ENCODE measurements at regions not wholly inside any gene's neighbourhood (a gene's known extent, or its start where the extent isn't known, plus 50 kb on each side); places are given as distances from the start of the nearest gene placed in this dataset.

- DNase-seq (ENCODE audit: low read depth in 2 of 2) = no peak
These were observed 194.5 kb upstream of the SOX5 start for GRCh38 chr12:24143928-24144327.

- no peak for DNase-seq (ENCODE audit: low read depth in 2 of 2)
These were observed 189.6 kb upstream of the SOX5 start for GRCh38 chr12:24139035-24139434.

GRCh38 chr12:24138041-24138440 lies 188.6 kb upstream of the SOX5 start:
- no peak for DNase-seq (ENCODE audit: low read depth in 2 of 2)

GRCh38 chr12:24135158-24135850 lies 185.8 kb upstream of the SOX5 start:
- DNase-seq (ENCODE audit: low read depth in 2 of 2) = no peak

- DNase-seq (ENCODE audit: low read depth in 2 of 2) = no peak
These were observed 184.6 kb upstream of the SOX5 start for GRCh38 chr12:24134092-24134491.

- DNase-seq (ENCODE audit: low read depth in 2 of 2) = no peak
These were observed 183.9 kb upstream of the SOX5 start for GRCh38 chr12:24133384-24133783.

- DNase-seq (ENCODE audit: low read depth in 2 of 2) = no peak
These were observed 178.7 kb upstream of the SOX5 start for GRCh38 chr12:24127919-24128721.

- DNase-seq (ENCODE audit: low read depth in 2 of 2) = no peak
These were observed 175.8 kb upstream of the SOX5 start for GRCh38 chr12:24125280-24125679.

GRCh38 chr12:24121911-24122310 lies 172.4 kb upstream of the SOX5 start:
- no peak for DNase-seq (ENCODE audit: low read depth in 2 of 2)

- no peak for DNase-seq (ENCODE audit: low read depth in 2 of 2)
These were observed 169.2 kb upstream of the SOX5 start for GRCh38 chr12:24118668-24119067.

GRCh38 chr12:24116548-24116947 lies 167.1 kb upstream of the SOX5 start:
- no peak for DNase-seq (ENCODE audit: low read depth in 2 of 2)

- DNase-seq (ENCODE audit: low read depth in 2 of 2) = no peak
These were observed 164.2 kb upstream of the SOX5 start for GRCh38 chr12:24113701-24114100.

- no peak for DNase-seq (ENCODE audit: low read depth in 2 of 2)
These were observed 162.1 kb upstream of the SOX5 start for GRCh38 chr12:24111616-24112015.

GRCh38 chr12:24111086-24111485 lies 161.6 kb upstream of the SOX5 start:
- no peak for DNase-seq (ENCODE audit: low read depth in 2 of 2)

- no peak for DNase-seq (ENCODE audit: low read depth in 2 of 2)
These were observed 160.0 kb upstream of the SOX5 start for GRCh38 chr12:24109381-24110039.

- DNase-seq (ENCODE audit: low read depth in 2 of 2) = no peak
These were observed 153.2 kb upstream of the SOX5 start for GRCh38 chr12:24102676-24103075.

- DNase-seq (ENCODE audit: low read depth in 2 of 2) = no peak
These were observed 150.1 kb upstream of the SOX5 start for GRCh38 chr12:24099576-24099975.

GRCh38 chr12:24095245-24095644 lies 145.8 kb upstream of the SOX5 start:
- DNase-seq (ENCODE audit: low read depth in 2 of 2) = no peak

GRCh38 chr12:24089510-24089890 lies 140.0 kb upstream of the SOX5 start:
- no peak for DNase-seq (ENCODE audit: low read depth in 2 of 2)

GRCh38 chr12:24088751-24089509 lies 139.5 kb upstream of the SOX5 start:
- DNase-seq (ENCODE audit: low read depth in 2 of 2) = no peak

GRCh38 chr12:24087294-24087693 lies 137.8 kb upstream of the SOX5 start:
- no peak for DNase-seq (ENCODE audit: low read depth in 2 of 2)

GRCh38 chr12:24084800-24085199 lies 135.3 kb upstream of the SOX5 start:
- no peak for DNase-seq (ENCODE audit: low read depth in 2 of 2)
